K562 (cell line): ENCODE measurements at regions not wholly inside any gene's neighbourhood (a gene's known extent, or its start where the extent isn't known, plus 50 kb on each side); places are given as distances from the start of the nearest gene placed in this dataset.

ENCODE experiments used
- ATAC-seq: fragments of 200-7000 bp; cut with Tn5 transposase; 3 replicates; pipeline ENCODE4 v1.9.1; 2020; ENCODE audit warnings: moderate library complexity
- BruUV-seq: library from RNA; stranded (reverse); fragments of 400-500 nt; replicated peaks from 2 replicates; lab custom pipeline; 2021; lab: Mats Ljungman, UMichigan
- CTCF ChIA-PET: fragments of 300-600 bp; formaldehyde crosslinking; extraction: SDS; loops from one replicate; lab custom pipeline; 2021; ENCODE audit warnings: low intra/inter-chr PET ratio; lab: Yijun Ruan, JAX
- POLR2A ChIA-PET: fragments of 300-600, 350-650 bp; sonication (Branson Sonifier 250); formaldehyde crosslinking; extraction: SDS; loops from one replicate; lab custom pipeline; 2021; ENCODE audit warnings: antibody characterized with exemption, inconsistent platforms; lab: Yijun Ruan, JAX
- DNase-seq, 4 experiments: peaks; one replicate each; pipeline versions ENCODE4 v3.0.0 to v3.0.0-alpha.2; 2011 to 2018; ENCODE audit warnings: low spot score in 3 of 4, mixed read lengths in 3 of 4; ENCODE audit errors: extremely low read depth in 1 of 4
- FAIRE-seq: peaks from 2 replicates; lab custom pipeline; 2011; peaks lifted over from hg19 to GRCh38; lab: Jason Lieb, UNC
- H2AFZ ChIP-seq: 2 replicates; pipeline ENCODE4 v1.6.0; 2011; ENCODE audit warnings: low read depth, low read length, control low read depth, inconsistent platforms
- H3K27ac ChIP-seq: fragments of 200-600 bp; 3 replicates; pipeline ENCODE4 v1.8.0; 2011; ENCODE audit warnings: low read depth, mild to moderate bottlenecking, control low read depth, inconsistent platforms, low read length, moderate library complexity, mixed read lengths; ENCODE audit errors: extremely low read depth
- H3K27me3 ChIP-seq, 2 experiments: fragments of 300-600 bp in 1 of 2; 2 replicates in 1 of 2; 3 replicates in 1 of 2; pipeline versions ENCODE4 v1.6.0 to v1.8.0; 2011; ENCODE audit warnings: inconsistent platforms in 2 of 2, low read length in 2 of 2, mild to moderate bottlenecking in 1 of 2, mixed read lengths in 1 of 2, moderate library complexity in 1 of 2; ENCODE audit not compliant: control insufficient read depth in 2 of 2, insufficient read depth in 2 of 2
- H3K36me3 ChIP-seq: fragments of 300-600 bp; 3 replicates; pipeline ENCODE4 v1.8.0; 2011; ENCODE audit warnings: mild to moderate bottlenecking, low read length, inconsistent platforms; ENCODE audit not compliant: control insufficient read depth, insufficient read depth
- H3K4me1 ChIP-seq, 2 experiments: fragments of 200-600 bp in 1 of 2; replicated peaks in 1 of 2; 2 replicates in 1 of 2; 3 replicates in 1 of 2; pipeline versions ENCODE4 v1.5.1 to v1.8.0; 2011; ENCODE audit warnings: inconsistent platforms in 2 of 2, low read length in 2 of 2, mild to moderate bottlenecking in 1 of 2, mixed read lengths in 1 of 2, moderate library complexity in 1 of 2; ENCODE audit not compliant: control insufficient read depth in 2 of 2, insufficient read depth in 2 of 2
- H3K4me2 ChIP-seq: 2 replicates; pipeline ENCODE4 v1.6.1; 2011; ENCODE audit warnings: low read length, control low read depth, inconsistent platforms, mixed read lengths; ENCODE audit not compliant: insufficient read depth
- H3K4me3 ChIP-seq: fragments of 200-600 bp; sonication (generic), shearing (Covaris generic); 2 replicates; pipeline ENCODE4 v1.5.1; 2016; ENCODE audit warnings: control low read depth, inconsistent platforms
- H3K79me2 ChIP-seq: fragments of 200-600 bp; 3 replicates; pipeline ENCODE4 v1.8.0; 2011; ENCODE audit warnings: low read length, inconsistent platforms; ENCODE audit not compliant: control insufficient read depth, insufficient read depth
- H3K9ac ChIP-seq, 2 experiments: 2 replicates each; pipeline versions ENCODE4 v1.6.0 to v1.6.1; 2011; ENCODE audit warnings: low read depth in 2 of 2, low read length in 2 of 2, control low read depth in 1 of 2, inconsistent platforms in 1 of 2, mild to moderate bottlenecking in 1 of 2, mixed read lengths in 1 of 2; ENCODE audit not compliant: insufficient read depth in 1 of 2
- H3K9me1 ChIP-seq: one replicate; pipeline ENCODE4 v1.6.0; 2011; ENCODE audit warnings: inconsistent platforms, mild to moderate bottlenecking, low read length, moderate library complexity; ENCODE audit not compliant: control insufficient read depth, insufficient read depth
- H3K9me3 ChIP-seq: replicated peaks from 2 replicates; pipeline ENCODE4 v1.5.1; 2011; ENCODE audit warnings: low read depth, low read length, inconsistent platforms; ENCODE audit not compliant: control insufficient read depth, insufficient read depth
- H4K20me1 ChIP-seq: replicated peaks from 2 replicates; pipeline ENCODE4 v1.6.1; 2011; ENCODE audit warnings: low read length, inconsistent platforms, mixed read lengths; ENCODE audit not compliant: control insufficient read depth, insufficient read depth
- BRCA1 ChIP-seq, 2 experiments: fragments of 450-650 bp in 1 of 2; sonication (generic) in 1 of 2; formaldehyde crosslinking in 1 of 2; IDR thresholded peaks; 2 replicates each; pipeline versions ENCODE4 v1.5.0 to v1.6.1; 2017 to 2020; ENCODE audit warnings: mild to moderate bottlenecking in 1 of 2, missing genetic modification reagents in 1 of 2
- CC2D1A ChIP-seq: fragments of 450-650 bp; IDR thresholded peaks from 2 replicates; pipeline ENCODE4 v1.6.1; 2017; ENCODE audit warnings: mild to moderate bottlenecking
- DMBX1 ChIP-seq: fragments of 250-450 bp; sonication (Bioruptor Pico); IDR thresholded peaks from 2 replicates; pipeline ENCODE4 v1.8.0; 2022; ENCODE audit warnings: inconsistent platforms, mild to moderate bottlenecking, moderate library complexity, borderline replicate concordance
- ESRRB ChIP-seq: fragments of 250-450 bp; sonication (Bioruptor Pico); IDR thresholded peaks from 2 replicates; pipeline ENCODE4 v1.5.0; 2020; ENCODE audit warnings: mild to moderate bottlenecking, moderate library complexity, borderline replicate concordance
- HDAC2 ChIP-seq: fragments of 450-650 bp; IDR thresholded peaks from 2 replicates; pipeline ENCODE4 v1.6.1; 2016; ENCODE audit warnings: mild to moderate bottlenecking
- HNRNPLL ChIP-seq: fragments of 200-400 bp; formaldehyde crosslinking; IDR thresholded peaks from 2 replicates; pipeline ENCODE4 v1.6.1; 2017; ENCODE audit warnings: low read length, low read depth, mild to moderate bottlenecking; ENCODE audit not compliant: poor library complexity, severe bottlenecking
- JUND ChIP-seq, 2 experiments: IDR thresholded peaks; 2 replicates in 1 of 2; 3 replicates in 1 of 2; pipeline ENCODE4 v1.6.1; 2011; ENCODE audit warnings: borderline replicate concordance in 2 of 2, low read depth in 2 of 2, low read length in 2 of 2, improper control_type of control experiment in 1 of 2, missing biosample characterization in 1 of 2, missing genetic modification characterization in 1 of 2, missing genetic modification reagents in 1 of 2
- POLR2AphosphoS5 ChIP-seq: IDR thresholded peaks from 2 replicates; pipeline ENCODE4 v1.6.1; 2011; ENCODE audit warnings: mild to moderate bottlenecking, low read depth, low read length, moderate library complexity; ENCODE audit not compliant: control insufficient read depth, insufficient read depth
- PREB ChIP-seq: sonication (generic); formaldehyde crosslinking; IDR thresholded peaks from 2 replicates; pipeline ENCODE4 v1.8.1; 2023; ENCODE audit warnings: mild to moderate bottlenecking, missing genetic modification reagents
- RBM25 ChIP-seq: fragments of 200-400 bp; formaldehyde crosslinking; IDR thresholded peaks from 2 replicates; pipeline ENCODE4 v1.6.1; 2018; ENCODE audit warnings: low read length, low read depth, moderate library complexity; ENCODE audit not compliant: severe bottlenecking
- SOX6 ChIP-seq: fragments of 450-650 bp; IDR thresholded peaks from 2 replicates; pipeline ENCODE4 v1.6.1; 2014; ENCODE audit warnings: mild to moderate bottlenecking
- TOE1 ChIP-seq, 2 experiments: fragments of 450-650 bp in 1 of 2; sonication (generic) in 1 of 2; formaldehyde crosslinking in 1 of 2; IDR thresholded peaks; 2 replicates each; pipeline versions ENCODE4 v1.7.1 to v1.8.0; 2016 to 2022; ENCODE audit warnings: borderline replicate concordance in 2 of 2, mild to moderate bottlenecking in 2 of 2, antibody characterized with exemption in 1 of 2, inconsistent platforms in 1 of 2, low read depth in 1 of 2, missing genetic modification reagents in 1 of 2, moderate library complexity in 1 of 2
- ZNF274 ChIP-seq: IDR thresholded peaks from 2 replicates; pipeline ENCODE4 v1.6.1; 2011; ENCODE audit warnings: low read depth, mild to moderate bottlenecking, low read length, moderate library complexity, borderline replicate concordance
- ZNF668 ChIP-seq: fragments of 250-450 bp; sonication (Bioruptor Pico); IDR thresholded peaks from 2 replicates; pipeline ENCODE4 v1.8.0; 2022; ENCODE audit warnings: mild to moderate bottlenecking, inconsistent platforms
- ZNF764 ChIP-seq: fragments of 250-450 bp; sonication (Bioruptor Pico); IDR thresholded peaks from 2 replicates; pipeline ENCODE4 v1.4.0; 2020; ENCODE audit warnings: low read depth, mild to moderate bottlenecking, moderate library complexity
- WGBS: fragments of 100-300 bp; shearing (Covaris generic); methylation state at CpG from one replicate; pipeline ENCODE4 v1.1.6; 2016; ENCODE audit warnings: low coverage, mixed read lengths; ENCODE audit not compliant: insufficient coverage; ENCODE audit errors: missing lambda C conversion rate; 5-methylcytosine and 5-hydroxymethylcytosine counted together
- in situ Hi-C: fragments of 300-500 bp; cut with MboI; formaldehyde crosslinking; loops from 4 replicates; pipeline ENCODE4 v1.15.0; 2018; ENCODE audit warnings: inconsistent platforms, mixed read lengths
- intact Hi-C: fragments of 100-400 bp; cut with micrococcal nuclease; formaldehyde crosslinking; loops from 2 replicates; pipeline ENCODE4 v1.14.2; 2022

- TF ChIP-seq HDAC2 (no peak), ESRRB (CRISPR knock-in tag) (no peak), JUND (IDR thresholded peaks at IDR 0.05; ENCODE audit: borderline replicate concordance, low read depth, low read length) (no peak), JUND (tag; IDR thresholded peaks at IDR 0.05; ENCODE audit: borderline replicate concordance, low read depth, low read length) (no peak)
Measured at GRCh38 chr4:55272589-55272988, 73.5 kb upstream of the SRD5A3 start (continued).

- no peak for FAIRE-seq
- POLR2A ChIA-PET: no interaction called here
- intact Hi-C loops: no loop called here
Measured at GRCh38 chr4:55277011-55277410, 69.0 kb upstream of the SRD5A3 start.

GRCh38 chr4:55278316-55278715 is 67.7 kb upstream of the SRD5A3 start:
- H3K27me3 ChIP-seq: peaks cover 0 to 5% of the 10 kb centered on the region in 2 experiments; a peak in 2 of 5 replicates
- no peaks in the 10 kb centered on the region for H3K4me1 ChIP-seq
- no peak for DNase-seq
- POLR2A ChIA-PET: no interaction called here
- no peaks in the 10 kb centered on the region for H3K36me3 ChIP-seq
- FAIRE-seq: no peak
- in situ Hi-C loops: no loop called here
- intact Hi-C loops: no loop called here
- no peaks in the 10 kb centered on the region for H4K20me1 ChIP-seq
- H3K79me2 ChIP-seq: no peaks in the 10 kb centered on the region
- no peak overlapping the region for H3K9ac ChIP-seq
- 0% methylated on average over 1 of the region's 1 CpG for WGBS
- H3K4me3 ChIP-seq: no peak overlapping the region
- no peaks in the 10 kb centered on the region for H3K9me3 ChIP-seq
- H3K9me1 ChIP-seq: no peaks in the 10 kb centered on the region
- ATAC-seq: no peak
- no TSS peak for BruUV-seq
- H3K27ac ChIP-seq: no peak overlapping the region
- CTCF ChIA-PET: no interaction called here
- no peak overlapping the region for H2AFZ ChIP-seq
- no peak overlapping the region for H3K4me2 ChIP-seq
- no peak for TF ChIP-seq SOX6
- TF ChIP-seq RBM25: no peak
- TF ChIP-seq HNRNPLL: no peak
- TF ChIP-seq POLR2AphosphoS5: no peak
- no peak for TF ChIP-seq BRCA1 (IDR thresholded peaks at IDR 0.05)
- TF ChIP-seq BRCA1 (CRISPR knock-in tag; IDR thresholded peaks at IDR 0.05): no peak
- no peak for TF ChIP-seq CC2D1A
- TF ChIP-seq ZNF668 (CRISPR knock-in tag): no peak
- no peak for TF ChIP-seq PREB (CRISPR knock-in tag)
- no peak for TF ChIP-seq TOE1 (IDR thresholded peaks at IDR 0.05; ENCODE audit: borderline replicate concordance)
- TF ChIP-seq TOE1 (CRISPR knock-in tag; IDR thresholded peaks at IDR 0.05; ENCODE audit: borderline replicate concordance, low read depth): no peak
- no peak for TF ChIP-seq DMBX1 (CRISPR knock-in tag)

More at GRCh38 chr4:55277011-55277410, 69.0 kb upstream of the SRD5A3 start:
- H2AFZ ChIP-seq: no peak overlapping the region
- no peak overlapping the region for H3K4me2 ChIP-seq
- H3K9me3 ChIP-seq: no peaks in the 10 kb centered on the region
- DNase-seq (no peak), ATAC-seq (no peak)
- H3K9ac ChIP-seq: no peak overlapping the region
- H3K27me3 ChIP-seq: peaks cover 0 to 5% of the 10 kb centered on the region in 2 experiments; a peak in 2 of 5 replicates
- in situ Hi-C loops: no loop called here
- H3K4me1 ChIP-seq: no peaks in the 10 kb centered on the region
- no peaks in the 10 kb centered on the region for H3K9me1 ChIP-seq
- CTCF ChIA-PET: no interaction called here
- no peaks in the 10 kb centered on the region for H3K36me3 ChIP-seq
- H3K27ac ChIP-seq: no peak overlapping the region
- H3K4me3 ChIP-seq: no peak overlapping the region
- 1% methylated on average over 2 of the region's 2 CpGs for WGBS
- BruUV-seq: no TSS peak
- no peaks in the 10 kb centered on the region for H3K79me2 ChIP-seq
- H4K20me1 ChIP-seq: no peaks in the 10 kb centered on the region
- TF ChIP-seq ZNF764 (CRISPR knock-in tag) (no peak), ZNF274 (peak; percentile 61; the same call in 1 of the 2 replicates)
